HG02973 (cell line): ENCODE measurements at regions not wholly inside any gene's neighbourhood (a gene's known extent, or its start where the extent isn't known, plus 50 kb on each side); places are given as distances from the start of the nearest gene placed in this dataset.
"Not testable (repeated sequence)": the region's sequence is repeated elsewhere in the genome, so short reads cannot be mapped to it uniquely, and the experiment has no call there.

Experiments used
- ATAC-seq: cut with Tn5 transposase; IDR thresholded peaks from one replicate; pipeline ENCODE4 v1.9.1; 2021; ENCODE audit warnings: moderate library complexity; ENCODE audit not compliant: unreplicated experiment

DNA sequence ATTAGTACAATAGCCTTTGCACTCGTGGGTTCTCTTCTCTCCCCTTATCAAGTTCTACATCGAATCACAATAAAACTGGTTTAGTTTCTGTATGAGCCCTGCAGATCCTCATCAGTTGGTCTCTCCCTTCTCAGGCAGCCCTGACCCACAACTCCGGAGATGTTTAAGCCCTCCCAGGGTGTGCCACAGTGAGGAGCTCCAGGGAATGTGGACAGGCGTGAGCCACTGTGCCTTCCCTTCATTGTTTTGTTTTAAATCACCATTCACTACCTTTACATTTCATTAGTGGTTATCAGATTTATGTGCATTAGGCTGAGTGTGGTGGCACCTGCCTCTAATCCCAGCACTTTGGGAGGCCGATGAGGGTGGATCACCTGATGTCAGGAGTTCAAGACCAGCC is 133.2 kb downstream of the LARP7 start:
- ATAC-seq: no peak

DNA sequence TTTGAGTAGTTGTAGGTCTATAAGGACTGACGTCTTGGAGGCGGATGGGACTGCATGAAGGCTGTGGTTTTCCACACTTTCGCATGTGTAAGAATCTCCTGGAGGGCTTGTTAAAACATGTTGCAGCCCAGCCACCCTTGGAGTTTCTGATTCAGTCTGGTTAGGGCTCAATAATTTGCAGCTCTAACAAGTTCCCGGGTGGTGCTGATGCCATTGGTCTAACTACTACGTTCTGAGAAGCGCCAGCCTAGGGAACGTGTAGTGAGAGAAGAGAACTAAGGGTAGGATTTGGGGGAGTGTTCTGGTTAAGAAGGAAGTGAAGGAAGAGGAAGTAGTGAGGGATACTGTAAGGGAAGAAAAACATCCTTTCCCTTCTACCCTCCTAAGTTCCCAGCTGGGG is 138.9 kb downstream of the LARP7 start:
- ATAC-seq: no peak

DNA sequence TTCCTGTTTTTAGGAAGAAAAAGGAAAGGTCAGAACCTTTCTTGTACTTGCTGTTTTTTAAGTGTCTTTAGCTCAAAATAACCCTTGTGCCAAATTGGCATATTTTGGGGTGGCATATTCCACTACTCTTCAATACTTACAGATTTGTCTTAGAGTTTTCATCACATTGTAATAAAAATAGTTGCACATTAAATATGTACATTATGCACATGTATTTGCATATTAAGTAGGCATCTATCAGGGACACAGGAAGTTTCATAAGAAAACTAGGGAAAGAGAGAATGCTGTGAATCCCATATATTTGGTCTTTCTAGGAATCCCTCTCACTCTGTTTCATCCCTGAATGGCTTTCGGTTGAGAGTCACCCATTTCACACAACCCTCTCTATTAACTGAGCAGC is 139.6 kb downstream of the LARP7 start:
- no peak for ATAC-seq

DNA sequence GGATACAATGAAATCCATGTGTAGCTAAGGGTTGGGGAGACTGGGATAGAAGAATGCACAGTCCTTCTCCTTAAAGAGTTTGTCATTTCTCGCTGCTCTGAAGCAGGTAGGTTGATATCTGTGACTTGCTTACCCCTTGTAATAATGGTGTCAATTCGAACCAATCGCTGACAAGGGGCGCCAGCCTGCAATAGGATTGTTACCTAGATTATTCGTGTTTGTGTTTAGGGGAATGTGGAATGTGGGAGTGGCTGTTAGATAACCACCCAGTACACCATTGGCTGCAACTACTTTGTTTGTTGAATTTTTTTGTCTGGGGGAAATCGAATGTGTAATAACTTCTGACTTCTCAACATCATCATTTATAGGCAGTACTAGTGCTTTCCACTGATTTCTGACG is 141.6 kb downstream of the LARP7 start:
- no peak for ATAC-seq

DNA sequence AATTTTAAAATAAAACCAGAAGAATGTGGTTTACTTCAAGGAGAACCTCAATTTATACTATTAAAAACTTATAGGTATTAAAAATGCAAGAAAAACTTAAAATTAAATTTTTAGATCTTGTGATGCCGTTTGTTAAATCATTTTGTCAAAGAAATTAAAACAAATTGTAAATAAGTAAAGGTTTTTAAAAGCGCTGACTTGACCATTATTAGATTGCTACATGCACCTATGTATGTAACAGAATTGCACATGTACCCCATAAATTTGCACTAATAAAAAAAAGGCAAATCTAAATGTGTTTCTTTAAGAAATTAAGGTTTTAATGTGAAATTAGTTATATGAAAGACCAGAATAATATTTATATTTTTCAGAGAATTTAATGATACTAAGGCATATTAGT is 156.1 kb downstream of the LARP7 start:
- no peak for ATAC-seq

DNA sequence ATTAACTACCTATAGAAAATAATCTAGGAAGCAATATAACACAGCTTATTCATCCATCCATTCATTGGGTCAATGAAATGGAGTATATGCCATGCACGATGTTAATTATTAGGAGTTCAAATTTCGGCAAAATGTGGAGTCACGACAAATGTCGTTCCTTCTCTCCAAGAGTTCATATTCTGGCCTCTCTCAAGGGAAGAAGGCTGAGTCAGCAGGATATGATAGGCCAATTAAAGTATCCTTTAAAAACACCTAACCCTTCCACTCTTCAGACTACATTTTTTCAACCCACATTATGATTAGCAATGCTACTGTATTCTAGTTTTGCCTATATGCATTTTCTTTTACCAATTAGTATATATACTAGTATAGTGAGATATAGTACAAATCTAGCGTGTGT is 163.1 kb downstream of the LARP7 start:
- no peak for ATAC-seq

DNA sequence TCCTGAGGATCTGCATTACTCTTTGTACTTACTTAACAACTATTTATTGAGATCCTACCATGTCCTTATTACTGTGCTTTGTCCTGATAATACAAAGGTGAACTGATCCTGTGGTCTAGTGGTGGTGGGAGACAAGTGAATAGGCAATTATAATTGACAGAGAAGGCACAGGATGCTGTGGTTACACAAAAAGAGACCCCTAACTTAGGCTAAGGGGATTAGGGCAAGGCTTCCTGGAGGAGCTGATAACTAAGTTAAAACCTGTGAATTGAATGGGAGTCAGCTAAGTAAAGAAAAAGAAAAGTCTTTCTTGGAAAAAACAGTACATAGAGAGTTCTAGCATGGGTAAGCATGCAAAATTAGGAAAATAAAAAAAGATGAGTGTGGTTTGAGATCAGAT is 164.4 kb downstream of the LARP7 start:
- no peak for ATAC-seq

DNA sequence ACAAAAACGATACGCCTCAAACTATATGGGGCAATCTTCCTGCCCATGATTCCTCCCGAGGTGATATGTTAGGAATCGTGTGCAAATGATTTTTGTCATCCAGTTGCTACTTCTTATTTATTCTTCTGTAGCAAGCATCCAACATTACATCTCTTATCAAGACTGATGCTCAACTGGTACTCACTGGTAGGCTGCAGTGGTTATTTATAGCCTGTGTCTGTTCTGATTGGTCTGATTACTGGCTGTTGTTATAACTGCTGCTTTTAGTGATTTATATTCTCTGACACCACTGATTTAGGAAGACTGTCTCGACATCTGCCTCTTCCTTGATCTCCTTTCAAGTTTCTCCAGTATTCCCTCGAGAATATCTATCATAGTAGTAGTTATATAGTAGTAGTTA is 165.8 kb downstream of the LARP7 start:
- no peak for ATAC-seq

DNA sequence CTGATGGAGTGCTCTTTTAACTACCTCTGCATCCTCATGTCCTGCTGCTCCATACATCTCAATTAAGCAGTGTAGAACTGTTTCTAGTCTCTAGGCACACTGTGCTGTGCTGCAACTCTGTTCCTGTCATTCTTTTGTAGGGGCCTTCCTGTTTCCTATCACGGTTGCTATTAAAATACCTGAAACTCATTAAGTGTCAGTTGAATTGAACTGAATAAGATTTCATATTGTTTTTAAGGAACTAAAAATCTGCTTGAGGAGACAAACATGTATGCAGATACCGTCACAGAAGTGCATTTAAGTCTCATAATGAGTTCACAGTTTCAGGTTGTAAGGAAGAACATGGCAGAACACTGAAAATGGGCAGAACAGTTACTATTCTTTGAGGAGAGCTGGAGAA is 170.1 kb downstream of the LARP7 start:
- ATAC-seq: peak; percentile 67

DNA sequence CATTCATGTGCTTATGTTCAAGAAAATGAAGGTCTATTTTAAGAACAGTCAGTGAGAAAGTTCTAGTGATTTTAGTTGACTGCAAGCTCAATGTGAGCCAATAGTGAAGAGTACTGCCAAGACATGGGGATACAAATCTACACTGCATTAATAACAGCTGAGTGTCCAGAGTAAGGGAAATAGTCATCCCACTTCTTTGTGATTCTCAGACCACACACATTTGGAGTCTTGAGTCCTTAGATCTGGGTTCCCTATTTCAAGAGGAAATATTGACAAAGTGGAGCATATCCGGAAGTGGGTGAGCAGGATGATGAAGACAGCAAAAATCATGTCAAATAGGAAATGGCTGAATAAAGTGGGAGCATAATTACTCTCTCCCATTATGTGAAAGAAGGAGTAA is 171.1 kb downstream of the LARP7 start:
- ATAC-seq: no peak

DNA sequence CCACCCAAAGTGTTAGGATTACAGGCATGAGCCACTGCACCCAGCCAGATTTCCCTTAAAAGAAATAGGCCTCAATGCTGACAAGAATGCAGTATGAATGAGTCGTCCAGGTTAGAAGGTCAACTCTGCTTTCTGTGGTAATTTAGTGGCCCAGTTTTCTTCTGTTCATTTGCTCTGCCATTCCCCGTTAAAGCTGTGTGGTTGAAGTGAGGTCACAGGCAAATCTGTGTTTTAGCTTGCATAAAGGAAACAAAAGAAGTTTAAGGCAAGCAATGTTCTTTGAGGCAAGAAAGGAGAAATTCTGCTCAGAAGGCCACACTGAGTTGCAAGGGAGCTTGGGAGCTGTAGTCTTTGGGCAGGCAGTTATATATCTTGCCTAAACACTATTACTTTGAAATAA is 176.8 kb downstream of the LARP7 start:
- ATAC-seq: no peak

DNA sequence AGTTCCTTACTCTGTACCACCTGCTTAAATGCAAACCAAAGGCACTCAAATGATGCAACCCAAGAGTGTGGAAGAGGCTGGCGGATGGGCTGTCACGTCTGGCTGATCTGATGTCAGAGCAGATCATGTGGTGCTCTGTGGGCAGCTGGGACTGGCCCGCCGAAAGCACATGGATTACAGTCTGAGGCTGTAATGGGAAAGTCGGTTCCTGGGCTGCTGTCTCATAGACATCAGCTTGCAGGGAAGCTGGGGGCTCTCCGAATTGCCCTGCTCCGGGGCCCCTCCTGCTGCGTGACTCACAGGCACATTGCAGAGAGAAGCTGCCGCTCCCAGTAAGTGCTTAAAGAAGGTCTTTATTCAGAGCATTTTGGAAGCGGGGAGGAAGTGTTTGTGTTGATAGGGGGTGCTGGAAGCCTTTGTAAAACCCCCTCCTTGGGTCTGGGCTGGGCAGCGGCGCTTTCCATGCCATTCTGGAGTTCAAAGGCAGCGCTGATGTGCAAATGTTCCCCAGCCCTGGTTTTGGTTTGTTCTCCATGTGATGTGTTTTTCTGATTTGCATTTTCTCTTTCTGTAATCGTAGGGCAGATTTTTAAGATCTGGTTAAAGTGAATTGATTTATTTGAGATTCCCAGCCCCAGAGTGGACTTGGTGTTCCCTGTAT is 181.1 kb downstream of the LARP7 start:
- ATAC-seq: peak; percentile 98

DNA sequence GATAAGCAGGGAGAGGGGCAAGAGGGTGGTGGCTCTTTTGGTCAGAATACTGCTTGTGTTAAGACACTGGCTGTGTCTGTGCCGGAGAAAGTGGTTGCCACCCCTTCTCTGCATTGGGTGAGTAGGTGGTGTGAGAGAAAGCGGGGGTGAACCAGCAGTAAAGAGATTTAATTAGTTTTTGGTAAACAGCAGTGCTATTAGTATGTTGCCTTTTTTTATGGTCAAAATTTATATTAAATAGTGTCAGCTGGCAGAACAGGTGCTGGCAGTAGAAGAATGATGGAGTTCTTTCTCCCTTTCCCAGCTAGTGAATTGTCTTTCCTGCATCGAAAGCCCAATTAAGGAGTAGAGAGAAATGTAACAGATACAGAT is 181.6 kb downstream of the LARP7 start:
- peak; percentile 28 for ATAC-seq

DNA sequence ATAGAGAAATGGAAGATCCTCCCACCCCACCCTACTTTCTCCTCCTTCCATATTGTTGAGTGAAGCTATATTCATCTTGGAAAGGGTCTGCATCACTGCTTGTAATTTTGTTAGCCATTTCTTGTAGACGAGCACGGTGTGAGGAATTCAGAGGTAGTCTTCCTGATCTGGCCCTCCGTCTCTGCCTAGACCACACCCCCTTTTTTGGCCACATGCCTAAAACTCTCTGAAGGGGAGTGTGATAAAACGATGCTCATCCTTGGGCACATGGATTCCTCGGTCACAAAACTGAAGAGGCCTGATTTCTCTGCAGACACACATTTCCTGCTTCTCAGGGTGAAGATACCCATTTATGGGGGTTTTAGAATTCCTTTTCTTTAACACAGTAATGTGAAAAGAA is 182.8 kb downstream of the LARP7 start:
- no peak for ATAC-seq

DNA sequence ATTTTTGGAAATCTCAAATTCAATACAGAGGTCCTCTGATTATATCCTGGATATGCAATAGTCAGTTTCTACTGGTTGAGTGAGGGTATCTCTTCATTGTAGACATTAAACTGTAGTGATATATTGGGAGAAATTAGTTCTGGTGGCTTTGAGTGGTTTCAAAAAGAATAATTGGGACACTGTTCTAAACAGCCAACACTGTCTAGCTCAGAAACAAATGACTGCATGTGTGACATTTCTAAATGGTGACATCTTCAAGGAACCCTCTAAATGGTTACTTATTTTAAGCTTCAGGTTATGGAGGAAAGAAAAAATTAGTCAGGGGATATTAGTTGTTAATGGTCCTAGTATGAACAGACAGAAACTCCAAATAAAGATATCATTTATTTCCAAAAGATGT is 186.2 kb downstream of the LARP7 start:
- no peak for ATAC-seq

DNA sequence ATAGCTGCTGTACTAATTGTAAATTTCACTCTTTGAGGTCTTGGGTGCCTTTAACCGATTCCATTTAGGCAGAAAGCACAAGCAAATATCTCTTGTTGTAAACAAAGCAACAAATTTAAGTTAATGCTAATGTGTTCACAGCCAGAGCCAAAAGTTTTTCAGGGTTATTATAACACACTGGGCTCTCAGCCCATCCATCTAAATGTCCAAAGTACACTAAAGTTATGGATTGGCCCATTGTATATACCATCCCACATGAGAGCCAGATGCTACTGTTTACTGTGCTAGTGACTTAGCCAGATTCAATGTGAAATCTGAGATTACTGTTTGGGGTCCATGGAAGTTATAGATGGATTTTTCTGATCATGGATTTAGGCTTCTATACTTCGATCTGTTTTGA is 186.7 kb downstream of the LARP7 start:
- no peak for ATAC-seq

DNA sequence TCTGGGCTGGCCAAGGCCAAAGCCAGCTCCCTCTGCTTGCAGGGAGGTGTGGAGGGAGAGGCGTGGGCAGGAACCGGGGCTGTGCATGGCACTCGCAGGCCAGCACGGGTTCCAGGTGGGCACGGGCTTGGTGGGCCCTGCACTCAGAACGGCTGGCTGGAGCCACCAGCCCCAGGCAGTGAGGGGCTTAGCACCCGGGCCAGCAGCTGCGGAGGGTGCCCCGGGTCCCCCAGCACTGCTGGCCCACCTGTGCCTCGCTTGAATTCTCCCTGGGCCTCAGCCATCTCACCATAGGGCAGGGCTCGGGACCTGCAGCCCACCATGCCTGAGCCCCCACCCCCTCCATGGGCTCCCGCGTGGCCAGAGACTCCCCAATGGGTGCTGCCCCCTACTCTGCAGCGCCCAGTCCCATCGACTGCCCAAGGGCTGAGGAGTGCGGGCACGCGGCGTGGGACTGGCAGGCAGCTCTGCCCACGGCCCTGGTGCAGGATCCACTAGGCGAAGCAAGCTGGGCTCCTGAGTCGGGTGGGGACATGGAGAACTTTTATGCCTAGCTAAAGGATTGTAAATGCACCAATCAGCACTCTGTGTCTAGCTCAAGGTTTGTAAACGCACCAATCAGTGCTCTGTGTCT is 193.9 kb downstream of the LARP7 start:
- no peak for ATAC-seq

DNA sequence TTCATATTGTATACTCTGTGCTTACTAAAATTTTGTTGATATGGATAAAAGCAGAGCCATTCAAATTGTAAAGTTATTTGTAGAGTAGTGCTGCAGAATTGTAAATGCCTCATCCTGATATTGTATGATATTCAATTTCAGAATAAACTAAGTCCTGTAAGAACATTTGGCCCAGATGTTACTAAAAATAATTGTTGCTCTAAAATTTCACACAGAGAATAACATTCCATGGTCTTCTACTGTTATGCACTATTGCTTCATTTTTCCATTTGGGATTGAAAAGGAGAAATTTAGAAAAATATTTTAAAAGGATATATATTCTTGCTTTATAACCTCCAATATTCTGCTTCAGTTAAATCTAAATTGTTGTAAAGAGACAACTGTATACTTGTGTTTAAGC is 195.6 kb downstream of the LARP7 start:
- no peak for ATAC-seq

DNA sequence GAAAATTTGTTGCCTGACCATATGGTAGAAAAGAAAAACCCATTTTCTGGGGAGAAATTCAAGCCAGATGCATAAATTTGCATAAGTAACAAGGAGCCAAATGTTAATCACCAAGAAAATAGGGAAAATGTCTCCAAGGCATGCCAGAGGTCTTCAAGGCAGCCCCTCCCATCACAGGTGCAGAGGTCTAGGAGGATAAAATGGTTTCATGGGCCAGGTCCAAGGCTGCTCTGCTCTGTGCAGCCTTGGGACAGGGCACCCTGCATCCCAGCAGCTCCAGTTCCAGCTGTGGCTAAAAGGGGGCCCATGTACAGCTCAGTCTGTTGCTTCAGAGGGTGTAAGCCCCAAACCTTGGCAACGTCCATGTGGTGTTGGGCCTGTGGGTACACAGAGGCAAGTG is 200.0 kb downstream of the LARP7 start:
- no peak for ATAC-seq

DNA sequence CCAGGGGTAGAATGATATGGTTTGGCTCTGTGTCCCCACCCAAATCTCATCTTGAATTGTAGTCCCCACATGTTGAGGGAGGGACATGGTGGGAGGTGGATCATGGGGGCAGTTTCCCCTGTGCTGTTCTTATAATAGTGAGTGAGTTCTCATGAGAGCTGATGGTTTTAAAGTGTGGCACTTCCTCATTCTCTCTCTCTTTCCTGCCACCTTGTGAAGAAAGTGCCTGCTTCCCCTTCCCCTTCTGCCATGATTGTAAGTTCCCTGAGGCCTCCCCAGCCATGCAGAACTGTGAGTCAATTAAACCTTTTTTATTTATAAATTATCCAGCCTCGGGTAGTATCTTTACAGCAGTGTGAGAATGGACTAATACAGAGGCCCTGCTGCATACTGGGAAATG is 201.1 kb downstream of the LARP7 start:
- not testable (repeated sequence) for ATAC-seq

DNA sequence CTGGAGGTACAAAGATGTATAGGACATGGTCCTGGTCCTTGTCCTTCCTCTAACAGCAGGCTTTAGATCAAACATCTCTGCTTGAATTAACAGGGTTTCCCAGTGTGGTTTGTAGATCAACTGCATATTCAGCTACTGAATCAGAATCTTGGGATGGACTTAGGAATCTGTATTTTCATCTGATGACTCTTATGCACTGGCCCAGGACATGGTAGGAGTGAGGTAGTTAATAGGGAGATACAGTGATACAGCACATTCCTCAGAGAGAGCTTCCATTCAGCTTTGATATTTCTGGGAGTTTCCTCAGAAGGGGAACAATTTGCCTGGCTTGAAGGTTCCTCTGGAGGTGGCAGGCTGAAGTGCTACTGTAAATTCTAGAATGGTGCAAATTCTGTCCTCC is 203.1 kb downstream of the LARP7 start:
- ATAC-seq: no peak

DNA sequence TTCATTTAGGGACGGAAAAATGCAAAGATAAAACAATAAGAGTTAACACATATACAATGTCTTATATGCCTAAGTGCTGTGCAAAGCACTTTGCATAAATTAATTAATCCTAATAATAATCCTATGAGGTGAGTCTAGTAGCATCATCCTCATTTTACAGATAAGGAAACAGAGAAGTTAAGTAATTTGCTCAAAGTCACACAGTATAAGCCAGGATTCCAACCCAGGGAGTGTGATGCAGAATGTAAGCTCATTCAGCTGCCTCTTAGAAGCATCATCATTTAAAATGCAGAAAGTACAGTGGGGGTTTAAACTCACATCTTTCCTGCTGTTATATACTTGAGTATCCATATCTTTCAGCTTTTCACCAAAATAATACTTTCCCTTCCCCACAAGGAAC is 203.7 kb downstream of the LARP7 start:
- no peak for ATAC-seq

DNA sequence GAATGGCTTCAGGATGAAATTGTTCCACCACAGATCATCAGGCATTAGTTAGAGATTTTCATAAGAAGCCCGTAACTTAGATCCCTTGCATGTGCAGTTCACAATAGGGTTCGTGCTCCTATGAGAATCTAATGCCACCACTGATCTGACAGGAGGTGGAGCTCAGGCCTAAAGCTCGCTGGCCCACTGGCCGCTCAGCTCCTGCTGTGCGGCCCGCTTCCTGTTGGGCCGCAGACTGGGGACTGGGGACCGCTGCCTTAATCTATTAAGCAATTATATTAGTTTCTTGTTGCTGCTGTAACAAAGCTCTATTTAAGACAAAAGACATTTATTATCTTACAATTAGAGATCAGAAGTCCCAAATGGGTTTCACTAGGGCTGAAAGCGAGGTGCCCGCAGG is 205.6 kb downstream of the LARP7 start:
- no peak for ATAC-seq
